Stimulated activated CD4-positive, alpha-beta T cell treated with anti-CD3 and anti-CD28 coated beads, TNF-alpha, amount 100 ng/mL, for 1 hour (primary cell): ENCODE measurements at regions not wholly inside any gene's neighbourhood (a gene's known extent, or its start where the extent isn't known, plus 50 kb on each side); places are given as distances from the start of the nearest gene placed in this dataset.

ENCODE experiments used
- DNase-seq, 3 donors: peaks; one replicate each; pipeline ENCODE4 v3.0.0-alpha.2; 2020; ENCODE audit warnings: low read depth in 3 of 3, low spot score in 1 of 3

- DNase-seq: no peak
Measured at GRCh38 chr10:3417096-3417495, 244.5 kb upstream of the PITRM1 start.

GRCh38 chr10:3415878-3416605 lies 243.5 kb upstream of the PITRM1 start:
- no peak for DNase-seq

- no peak for DNase-seq
Measured at GRCh38 chr10:3415038-3415736, 242.6 kb upstream of the PITRM1 start.

GRCh38 chr10:3414667-3415023 lies 242.1 kb upstream of the PITRM1 start:
- no peak for DNase-seq

- no peak for DNase-seq
Measured at GRCh38 chr10:3413937-3414666, 241.5 kb upstream of the PITRM1 start.

GRCh38 chr10:3412646-3413045 lies 240.1 kb upstream of the PITRM1 start:
- DNase-seq: no peak

- DNase-seq: no peak
Measured at GRCh38 chr10:3412071-3412582, 239.5 kb upstream of the PITRM1 start.

GRCh38 chr10:3411044-3411443 lies 238.5 kb upstream of the PITRM1 start:
- DNase-seq: no peak

GRCh38 chr10:3409928-3410327 lies 237.3 kb upstream of the PITRM1 start:
- DNase-seq: no peak

GRCh38 chr10:3408603-3409365 lies 236.2 kb upstream of the PITRM1 start:
- DNase-seq: no peak

GRCh38 chr10:3407208-3407607 lies 234.6 kb upstream of the PITRM1 start:
- DNase-seq: no peak

- no peak for DNase-seq
Measured at GRCh38 chr10:3406556-3406955, 234.0 kb upstream of the PITRM1 start.

GRCh38 chr10:3404381-3404780 lies 231.8 kb upstream of the PITRM1 start:
- DNase-seq: no peak

- no peak for DNase-seq
Measured at GRCh38 chr10:3402187-3402751, 229.7 kb upstream of the PITRM1 start.

- DNase-seq: no peak
Measured at GRCh38 chr10:3401491-3401938, 228.9 kb upstream of the PITRM1 start.

GRCh38 chr10:3400348-3400747 lies 227.8 kb upstream of the PITRM1 start:
- DNase-seq: no peak

- no peak for DNase-seq
Measured at GRCh38 chr10:3399756-3400155, 227.2 kb upstream of the PITRM1 start.

GRCh38 chr10:3398825-3399646 lies 226.5 kb upstream of the PITRM1 start:
- no peak for DNase-seq

- no peak for DNase-seq
Measured at GRCh38 chr10:3397846-3398245, 225.3 kb upstream of the PITRM1 start.

- DNase-seq: no peak
Measured at GRCh38 chr10:3397231-3397630, 224.6 kb upstream of the PITRM1 start.
